Fibroblast of lung (primary cell): ENCODE measurements at regions not wholly inside any gene's neighbourhood (a gene's known extent, or its start where the extent isn't known, plus 50 kb on each side); places are given as distances from the start of the nearest gene placed in this dataset.

Source experiments
- CTCF ChIP-seq, 2 donors: IDR thresholded peaks in 1 of 2; conservative IDR thresholded peaks in 1 of 2; 1 replicate in 1 of 2; 2 replicates in 1 of 2; pipeline ENCODE4 v1.5.1; 2011 to 2012; ENCODE audit warnings: low read length in 2 of 2, control low read depth in 1 of 2, inconsistent platforms in 1 of 2, low read depth in 1 of 2, mild to moderate bottlenecking in 1 of 2
- EZH2 ChIP-seq: IDR thresholded peaks from 2 replicates; pipeline ENCODE4 v1.5.1; 2012; ENCODE audit warnings: low read length, control low read depth, mild to moderate bottlenecking; ENCODE audit errors: missing control alignments

DNA sequence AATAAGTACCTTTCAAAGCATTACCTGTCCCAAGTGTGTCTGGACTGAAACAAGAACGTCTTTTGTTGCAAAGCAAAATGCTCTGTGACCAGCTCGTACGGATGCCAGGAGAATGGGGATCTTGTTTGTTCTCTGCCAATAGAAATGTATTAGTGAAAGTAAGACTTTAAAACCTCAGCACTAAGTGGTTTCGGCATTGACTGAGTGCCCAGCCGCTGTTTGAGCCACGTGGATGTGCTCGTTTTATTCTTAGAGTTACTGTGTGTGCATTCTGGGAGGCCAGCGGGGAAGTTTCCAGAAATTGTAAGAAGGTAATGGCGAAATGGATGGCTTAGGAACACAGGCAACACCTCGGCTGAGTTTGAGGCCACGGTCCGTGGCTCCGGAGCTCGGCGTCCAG lies 117.1 kb upstream of the USP29 start:
- TF ChIP-seq CTCF (conservative IDR thresholded peaks at IDR 0.05 in 1 of 2, IDR thresholded peaks at IDR 0.05 in 1 of 2; ENCODE audit: low read depth in 1 of 2, low read length in 2 of 2) (no peak), EZH2 (no peak)
